ENCODE measurements at regions not wholly inside any gene's neighbourhood (a gene's known extent, or its start where the extent isn't known, plus 50 kb on each side); places are given as distances from the start of the nearest gene placed in this dataset.
A peak's percentile ranks its signal among the peaks of the same experiment; 100 is the strongest.
"Not testable (repeated sequence)": the region's sequence is repeated elsewhere in the genome, so short reads cannot be mapped to it uniquely, and the experiment has no call there.

- no peak for DNase-seq
Observed at GRCh38 chr13:103618151-103618550, 551.9 kb upstream of the SLC10A2 start.

GRCh38 chr13:103615771-103616170 is 549.6 kb upstream of the SLC10A2 start:
- no peak for DNase-seq

- no peak for DNase-seq
Observed at GRCh38 chr13:103614761-103615160, 548.5 kb upstream of the SLC10A2 start.

- DNase-seq: no peak
Observed at GRCh38 chr13:103607995-103608394, 541.8 kb upstream of the SLC10A2 start.

- DNase-seq: no peak
Observed at GRCh38 chr13:103605546-103606326, 539.5 kb upstream of the SLC10A2 start.

GRCh38 chr13:103599870-103600269 is 533.7 kb upstream of the SLC10A2 start:
- DNase-seq: not testable (repeated sequence)

- DNase-seq: no peak
Observed at GRCh38 chr13:103598671-103599070, 532.5 kb upstream of the SLC10A2 start.

- DNase-seq: no peak
Observed at GRCh38 chr13:103573446-103573845, 507.2 kb upstream of the SLC10A2 start.

- no peak for DNase-seq
Observed at GRCh38 chr13:103568314-103568713, 502.1 kb upstream of the SLC10A2 start.

- no peak for DNase-seq
Observed at GRCh38 chr13:103557878-103558277, 491.7 kb upstream of the SLC10A2 start.

GRCh38 chr13:103556681-103557080 is 490.5 kb upstream of the SLC10A2 start:
- DNase-seq: no peak

- DNase-seq: no peak
Observed at GRCh38 chr13:103547914-103548313, 481.7 kb upstream of the SLC10A2 start.

GRCh38 chr13:103546271-103546670 is 480.1 kb upstream of the SLC10A2 start:
- peak; percentile 83 for DNase-seq

- no peak for DNase-seq
Observed at GRCh38 chr13:103542648-103543047, 476.4 kb upstream of the SLC10A2 start.

- no peak for DNase-seq
Observed at GRCh38 chr13:103540382-103540765, 474.2 kb upstream of the SLC10A2 start.

GRCh38 chr13:103539721-103540381 is 473.6 kb upstream of the SLC10A2 start:
- DNase-seq: no peak

GRCh38 chr13:103539265-103539664 is 473.0 kb upstream of the SLC10A2 start:
- no peak for DNase-seq

GRCh38 chr13:103537616-103538015 is 471.4 kb upstream of the SLC10A2 start:
- no peak for DNase-seq

- peak; percentile 83 for DNase-seq
Observed at GRCh38 chr13:103531278-103531677, 465.1 kb upstream of the SLC10A2 start.

GRCh38 chr13:103528437-103528836 is 462.2 kb upstream of the SLC10A2 start:
- no peak for DNase-seq

GRCh38 chr13:103525530-103525929 is 459.3 kb upstream of the SLC10A2 start:
- DNase-seq: no peak

GRCh38 chr13:103523858-103524257 is 457.6 kb upstream of the SLC10A2 start:
- DNase-seq: no peak

- DNase-seq: no peak
Observed at GRCh38 chr13:103521532-103521931, 455.3 kb upstream of the SLC10A2 start.

- DNase-seq: no peak
Observed at GRCh38 chr13:103517768-103518102, 451.5 kb upstream of the SLC10A2 start.

Data from MV-4-11 (cell line).